ENCODE measurements at regions not wholly inside any gene's neighbourhood (a gene's known extent, or its start where the extent isn't known, plus 50 kb on each side); places are given as distances from the start of the nearest gene placed in this dataset.
"Not testable (repeated sequence)": the region's sequence is repeated elsewhere in the genome, so short reads cannot be mapped to it uniquely, and the experiment has no call there.

DNA sequence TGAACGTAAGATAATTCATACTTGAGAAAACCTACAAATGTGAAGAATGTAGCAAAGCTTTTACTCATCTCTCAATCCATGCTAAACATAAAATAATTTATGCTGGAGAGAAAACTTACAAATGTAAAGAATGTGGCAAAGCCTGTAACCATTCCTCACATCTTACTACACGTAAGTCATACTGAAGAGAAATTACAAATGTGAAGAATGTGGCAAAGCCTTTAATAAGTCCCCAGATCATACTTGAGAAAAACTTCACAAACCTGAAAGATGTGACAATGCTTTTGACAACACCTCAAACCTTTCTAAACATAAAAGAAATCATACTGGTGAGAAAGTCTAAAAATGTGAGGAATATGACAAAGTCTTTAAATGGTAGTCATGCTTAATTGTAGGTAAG is 89.4 kb downstream of the ZNF675 start:
- H3K4me1 ChIP-seq (ENCODE audit: control insufficient read depth in 1 of 2, extremely low read depth in 1 of 2, insufficient read depth in 2 of 2, low read length in 2 of 2): no peaks in the 10 kb centered on the region

DNA sequence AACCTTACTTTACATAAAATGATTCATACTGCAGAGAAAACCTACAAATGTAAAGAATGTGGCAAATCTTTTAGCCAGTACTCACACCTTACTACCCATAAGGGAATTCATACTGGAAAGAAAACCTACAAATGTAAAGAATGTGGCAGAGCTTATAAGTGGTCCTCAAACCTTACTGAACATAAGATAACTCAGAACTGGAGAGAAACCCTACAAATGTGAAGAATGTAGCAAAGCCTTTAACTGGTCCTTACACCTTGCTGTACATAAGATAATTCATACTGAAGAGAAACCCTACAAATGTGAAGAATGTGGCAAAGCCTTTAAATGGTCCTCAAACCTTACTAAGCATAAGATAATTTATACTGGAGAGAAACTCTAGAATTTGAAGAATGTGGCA is 90.1 kb downstream of the ZNF675 start:
- Histone ChIP-seq H3K36me3 (ENCODE audit: control insufficient read depth in 2 of 2, extremely low read depth in 1 of 2, insufficient read depth in 1 of 2, low read length in 1 of 2) (no peaks in the 10 kb centered on the region), H3K4me3 (ENCODE audit: control insufficient read depth in 1 of 2, extremely low read depth in 1 of 2, low read length in 1 of 2) (no peak overlapping the region), H3K27ac (ENCODE audit: low read length) (no peak overlapping the region), H3K4me1 (ENCODE audit: control insufficient read depth in 1 of 2, extremely low read depth in 1 of 2, insufficient read depth in 2 of 2, low read length in 2 of 2) (no peaks in the 10 kb centered on the region), H3K9me3 (no peaks in the 10 kb centered on the region), H3K27me3 (replicated peaks in 1 of 2; ENCODE audit: control insufficient read depth in 2 of 2, extremely low read depth in 1 of 2, insufficient read depth in 2 of 2, low read length in 1 of 2) (no peaks in the 10 kb centered on the region)
- Mint-ChIP-seq H3K36me3 (no peaks in the 10 kb centered on the region), H3K4me1 (no peaks in the 10 kb centered on the region), H3K4me3 (no peak overlapping the region), H3K9me3 (peaks cover 9 to 24% (median 20%) of the 10 kb centered on the region in 3 donors), H3K27ac (no peak overlapping the region), H3K27me3 (no peaks in the 10 kb centered on the region)
- DNase-seq (no peak), ATAC-seq (replicated peaks in 1 of 4) (no peak)
- ChIA-PET POLR2A (no interaction called here), CTCF (no interaction called here)

More for the DNA sequence above, 89.4 kb downstream of the ZNF675 start:
- no peaks in the 10 kb centered on the region for H3K36me3 Mint-ChIP-seq
- WGBS (ENCODE audit: insufficient coverage): no CpG with 5 or more reads among the region's 2 CpGs
- DNase-seq: no peak
- no peaks in the 10 kb centered on the region for H3K36me3 ChIP-seq (ENCODE audit: control insufficient read depth in 2 of 2, extremely low read depth in 1 of 2, insufficient read depth in 1 of 2, low read length in 1 of 2)
- H3K27ac Mint-ChIP-seq: no peak overlapping the region
- no peaks in the 10 kb centered on the region for H3K4me1 Mint-ChIP-seq
- H3K9me3 Mint-ChIP-seq: peaks cover 6 to 21% (median 17%) of the 10 kb centered on the region in 3 donors
- CTCF ChIA-PET: no interaction called here
- H3K4me3 Mint-ChIP-seq: no peak overlapping the region
- H3K27ac ChIP-seq (ENCODE audit: low read length): no peak overlapping the region
- H3K27me3 Mint-ChIP-seq: no peaks in the 10 kb centered on the region
- no peak for ATAC-seq (replicated peaks in 1 of 4)
- POLR2A ChIA-PET: no interaction called here
- no peak overlapping the region for H3K4me3 ChIP-seq (ENCODE audit: control insufficient read depth in 1 of 2, extremely low read depth in 1 of 2, low read length in 1 of 2)
- H3K9me3 ChIP-seq: no peaks in the 10 kb centered on the region
- no peaks in the 10 kb centered on the region for H3K27me3 ChIP-seq (replicated peaks in 1 of 2; ENCODE audit: control insufficient read depth in 2 of 2, extremely low read depth in 1 of 2, insufficient read depth in 2 of 2, low read length in 1 of 2)

- H3K9me3 ChIP-seq; POLR2A ChIA-PET; H3K27ac Mint-ChIP-seq; ATAC-seq (replicated peaks in 1 of 4); H3K4me1 Mint-ChIP-seq; H3K36me3 Mint-ChIP-seq; H3K27me3 Mint-ChIP-seq; H3K36me3 ChIP-seq (ENCODE audit: control insufficient read depth in 2 of 2, extremely low read depth in 1 of 2, insufficient read depth in 1 of 2, low read length in 1 of 2); H3K4me3 ChIP-seq (ENCODE audit: control insufficient read depth in 1 of 2, extremely low read depth in 1 of 2, low read length in 1 of 2); H3K27ac ChIP-seq (ENCODE audit: low read length); H3K4me3 Mint-ChIP-seq; DNase-seq; CTCF ChIA-PET; H3K27me3 ChIP-seq (replicated peaks in 1 of 2; ENCODE audit: control insufficient read depth in 2 of 2, extremely low read depth in 1 of 2, insufficient read depth in 2 of 2, low read length in 1 of 2); H3K4me1 ChIP-seq (ENCODE audit: control insufficient read depth in 1 of 2, extremely low read depth in 1 of 2, insufficient read depth in 2 of 2, low read length in 2 of 2): not testable (repeated sequence)
- 89% methylated on average over 3 of the region's 12 CpGs for WGBS (ENCODE audit: insufficient coverage)
- peaks cover 16 to 37% (median 34%) of the 10 kb centered on the region in 3 donors for H3K9me3 Mint-ChIP-seq
These were observed 92.7 kb downstream of the ZNF675 start for GRCh38 chr19:23594311-23594710.

DNA sequence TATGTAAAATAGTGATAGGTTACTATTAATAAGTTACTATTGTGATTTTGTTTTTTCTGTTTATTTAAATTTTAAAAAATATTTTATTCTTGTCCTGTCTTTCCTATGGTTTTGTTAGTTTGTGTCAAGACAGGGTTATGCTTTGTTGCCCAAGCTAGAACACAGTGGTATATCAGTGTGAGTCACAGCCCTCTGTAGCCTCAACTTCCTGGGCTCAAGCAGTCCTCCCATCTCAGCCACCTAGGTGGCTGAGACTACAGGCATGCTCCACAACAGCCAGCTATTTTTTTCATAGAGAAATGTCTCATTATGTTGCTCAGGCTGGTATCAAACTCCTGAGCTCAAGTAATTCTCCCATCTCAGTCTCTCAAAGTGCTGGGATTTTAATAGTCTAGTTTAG is 99.5 kb downstream of the ZNF675 start:
- Mint-ChIP-seq H3K4me3 (no peak overlapping the region), H3K4me1 (no peaks in the 10 kb centered on the region), H3K27me3 (no peaks in the 10 kb centered on the region), H3K9me3 (peaks cover 15 to 33% (median 26%) of the 10 kb centered on the region in 3 donors), H3K36me3 (no peaks in the 10 kb centered on the region), H3K27ac (no peak overlapping the region)
- Histone ChIP-seq H3K27ac (ENCODE audit: low read length) (no peak overlapping the region), H3K9me3 (peaks cover 2% of the 10 kb centered on the region), H3K4me1 (ENCODE audit: control insufficient read depth in 1 of 2, extremely low read depth in 1 of 2, insufficient read depth in 2 of 2, low read length in 2 of 2) (no peaks in the 10 kb centered on the region), H3K4me3 (ENCODE audit: control insufficient read depth in 1 of 2, extremely low read depth in 1 of 2, low read length in 1 of 2) (no peak overlapping the region), H3K36me3 (ENCODE audit: control insufficient read depth in 2 of 2, extremely low read depth in 1 of 2, insufficient read depth in 1 of 2, low read length in 1 of 2) (no peaks in the 10 kb centered on the region), H3K27me3 (replicated peaks in 1 of 2; ENCODE audit: control insufficient read depth in 2 of 2, extremely low read depth in 1 of 2, insufficient read depth in 2 of 2, low read length in 1 of 2) (no peaks in the 10 kb centered on the region)
- ATAC-seq (replicated peaks in 1 of 4): no peak
- DNase-seq: no peak
- POLR2A ChIA-PET: no interaction called here
- CTCF ChIA-PET: no interaction called here

GRCh38 chr19:23577501-23577900 is 109.5 kb downstream of the ZNF675 start:
- H3K4me3 ChIP-seq (ENCODE audit: control insufficient read depth in 1 of 2, extremely low read depth in 1 of 2, low read length in 1 of 2): no peak overlapping the region
- DNase-seq (no peak), ATAC-seq (replicated peaks in 1 of 4) (no peak)
- H3K4me3 Mint-ChIP-seq: no peak overlapping the region
- peaks cover 5 to 29% (median 20%) of the 10 kb centered on the region in 3 donors for H3K9me3 Mint-ChIP-seq
- H3K27ac Mint-ChIP-seq: no peak overlapping the region
- CTCF ChIA-PET: no interaction called here
- H3K27ac ChIP-seq (ENCODE audit: low read length): no peak overlapping the region
- H3K4me1 Mint-ChIP-seq: no peaks in the 10 kb centered on the region
- 100% methylated on average over 1 of the region's 6 CpGs for WGBS (ENCODE audit: insufficient coverage)
- H3K27me3 ChIP-seq (replicated peaks in 1 of 2; ENCODE audit: control insufficient read depth in 2 of 2, extremely low read depth in 1 of 2, insufficient read depth in 2 of 2, low read length in 1 of 2): no peaks in the 10 kb centered on the region
- POLR2A ChIA-PET: no interaction called here
- no peaks in the 10 kb centered on the region for H3K36me3 ChIP-seq (ENCODE audit: control insufficient read depth in 2 of 2, extremely low read depth in 1 of 2, insufficient read depth in 1 of 2, low read length in 1 of 2)
- H3K9me3 ChIP-seq: no peaks in the 10 kb centered on the region
- H3K36me3 Mint-ChIP-seq: peaks cover 3% of the 10 kb centered on the region
- no peaks in the 10 kb centered on the region for H3K4me1 ChIP-seq (ENCODE audit: control insufficient read depth in 1 of 2, extremely low read depth in 1 of 2, insufficient read depth in 2 of 2, low read length in 2 of 2)
- H3K27me3 Mint-ChIP-seq: no peaks in the 10 kb centered on the region

DNA sequence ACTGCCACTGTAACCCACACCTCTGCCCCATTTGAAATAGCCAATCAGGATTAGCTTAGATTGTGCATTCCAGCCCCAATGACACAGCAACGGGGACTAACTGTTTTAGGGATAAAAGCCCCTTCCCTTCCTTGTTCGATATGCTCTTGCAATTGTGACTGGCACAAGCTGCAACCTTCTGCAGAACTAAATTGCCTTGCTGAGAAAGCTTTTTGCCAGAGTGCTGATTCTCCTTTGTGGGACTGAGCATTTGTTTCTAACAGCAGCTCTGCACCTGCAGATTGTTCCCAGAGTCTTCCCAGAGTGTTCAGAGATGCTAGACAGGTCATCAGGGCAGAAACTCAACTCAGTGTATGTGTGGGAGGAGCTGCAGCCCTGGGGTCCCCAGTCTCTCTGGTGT is 115.8 kb downstream of the ZNF675 start:
- no peaks in the 10 kb centered on the region for H3K27me3 ChIP-seq (replicated peaks in 1 of 2; ENCODE audit: control insufficient read depth in 2 of 2, extremely low read depth in 1 of 2, insufficient read depth in 2 of 2, low read length in 1 of 2)
- CTCF ChIA-PET: no interaction called here
- H3K27ac ChIP-seq (ENCODE audit: low read length): no peak overlapping the region
- Mint-ChIP-seq H3K36me3 (peaks cover 3% of the 10 kb centered on the region), H3K27ac (no peak overlapping the region), H3K27me3 (no peaks in the 10 kb centered on the region), H3K9me3 (peaks cover 18 to 57% (median 39%) of the 10 kb centered on the region in 3 donors), H3K4me1 (no peaks in the 10 kb centered on the region), H3K4me3 (no peak overlapping the region)
- H3K9me3 ChIP-seq: no peaks in the 10 kb centered on the region
- no peak for DNase-seq
- H3K36me3 ChIP-seq (ENCODE audit: control insufficient read depth in 2 of 2, extremely low read depth in 1 of 2, insufficient read depth in 1 of 2, low read length in 1 of 2): no peaks in the 10 kb centered on the region
- 58% methylated on average over 2 of the region's 2 CpGs for WGBS (ENCODE audit: insufficient coverage)
- ATAC-seq (replicated peaks in 1 of 4): no peak
- H3K4me1 ChIP-seq (ENCODE audit: control insufficient read depth in 1 of 2, extremely low read depth in 1 of 2, insufficient read depth in 2 of 2, low read length in 2 of 2): no peaks in the 10 kb centered on the region
- no peak overlapping the region for H3K4me3 ChIP-seq (ENCODE audit: control insufficient read depth in 1 of 2, extremely low read depth in 1 of 2, low read length in 1 of 2)
- POLR2A ChIA-PET: no interaction called here

GRCh38 chr19:23568116-23568515 is 118.9 kb downstream of the ZNF675 start:
- H3K4me1 ChIP-seq (ENCODE audit: control insufficient read depth in 1 of 2, extremely low read depth in 1 of 2, insufficient read depth in 2 of 2, low read length in 2 of 2); H3K4me3 Mint-ChIP-seq; H3K9me3 ChIP-seq; H3K27ac Mint-ChIP-seq; H3K27ac ChIP-seq (ENCODE audit: low read length); H3K4me3 ChIP-seq (ENCODE audit: control insufficient read depth in 1 of 2, extremely low read depth in 1 of 2, low read length in 1 of 2); ATAC-seq (replicated peaks in 1 of 4); DNase-seq; POLR2A ChIA-PET; H3K27me3 Mint-ChIP-seq; H3K27me3 ChIP-seq (replicated peaks in 1 of 2; ENCODE audit: control insufficient read depth in 2 of 2, extremely low read depth in 1 of 2, insufficient read depth in 2 of 2, low read length in 1 of 2); H3K36me3 Mint-ChIP-seq; H3K4me1 Mint-ChIP-seq; H3K36me3 ChIP-seq (ENCODE audit: control insufficient read depth in 2 of 2, extremely low read depth in 1 of 2, insufficient read depth in 1 of 2, low read length in 1 of 2): not testable (repeated sequence)
- CTCF ChIA-PET: interaction anchor here in 1 of 2 donors (0.6 kb wide), 1 partner anchor 359 kb away, joined by 4 read pairs; no protein-coding TSS in a partner anchor
- 96% methylated on average over 5 of the region's 15 CpGs for WGBS (ENCODE audit: insufficient coverage)
- peaks cover 29 to 62% (median 38%) of the 10 kb centered on the region in 3 donors for H3K9me3 Mint-ChIP-seq

Data from T-cell (primary cell).